ENCODE measurements at regions not wholly inside any gene's neighbourhood (a gene's known extent, or its start where the extent isn't known, plus 50 kb on each side); places are given as distances from the start of the nearest gene placed in this dataset.
"Not testable (repeated sequence)": the region's sequence is repeated elsewhere in the genome, so short reads cannot be mapped to it uniquely, and the experiment has no call there.

DNA sequence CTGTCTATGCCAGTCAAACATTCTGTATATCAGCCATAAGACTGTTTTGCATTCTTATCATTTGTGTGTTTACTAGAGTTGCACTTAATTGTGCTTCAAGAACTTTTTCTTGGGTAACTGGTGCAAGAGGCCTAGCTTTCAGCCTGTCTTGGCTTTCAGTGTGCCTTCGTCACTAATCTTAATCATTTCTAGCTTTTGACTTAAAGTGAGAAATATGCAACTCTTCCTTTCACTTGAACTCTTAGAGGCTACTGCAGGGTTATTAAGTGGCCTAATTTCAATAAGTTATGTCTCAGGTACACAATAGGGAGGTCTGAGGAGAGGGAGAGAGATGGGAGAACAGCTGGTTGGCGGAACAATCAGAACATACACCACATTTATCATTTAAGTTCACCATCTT lies 62.1 kb upstream of the FAN1 start:
- Mint-ChIP-seq H3K27ac (peak overlapping the region in 7 of 8 donors; percentile 1 to 90 (median 10)), H3K4me3 (peak overlapping the region in 1 of 7 donors; percentile 34), H3K36me3 (peaks cover 0 to 26% (median 5%) of the 10 kb centered on the region in 3 donors), H3K4me1 (peaks cover 24 to 32% (median 29%) of the 10 kb centered on the region in 3 donors)
- H3K9me3 ChIP-seq (ENCODE audit: low read length); POLR2A ChIA-PET; H3K27me3 ChIP-seq (ENCODE audit: insufficient read depth, low read length, poor library complexity, severe bottlenecking); H3K27ac ChIP-seq (ENCODE audit: low read depth, low read length); CTCF ChIA-PET; DNase-seq; H3K9me3 Mint-ChIP-seq; H3K4me3 ChIP-seq (ENCODE audit: low read length); H3K27me3 Mint-ChIP-seq; H3K36me3 ChIP-seq (ENCODE audit: insufficient read depth, low read length): not testable (repeated sequence)
- H3K4me1 ChIP-seq (ENCODE audit: insufficient read depth, low read length) = peaks cover 20% of the 10 kb centered on the region

DNA sequence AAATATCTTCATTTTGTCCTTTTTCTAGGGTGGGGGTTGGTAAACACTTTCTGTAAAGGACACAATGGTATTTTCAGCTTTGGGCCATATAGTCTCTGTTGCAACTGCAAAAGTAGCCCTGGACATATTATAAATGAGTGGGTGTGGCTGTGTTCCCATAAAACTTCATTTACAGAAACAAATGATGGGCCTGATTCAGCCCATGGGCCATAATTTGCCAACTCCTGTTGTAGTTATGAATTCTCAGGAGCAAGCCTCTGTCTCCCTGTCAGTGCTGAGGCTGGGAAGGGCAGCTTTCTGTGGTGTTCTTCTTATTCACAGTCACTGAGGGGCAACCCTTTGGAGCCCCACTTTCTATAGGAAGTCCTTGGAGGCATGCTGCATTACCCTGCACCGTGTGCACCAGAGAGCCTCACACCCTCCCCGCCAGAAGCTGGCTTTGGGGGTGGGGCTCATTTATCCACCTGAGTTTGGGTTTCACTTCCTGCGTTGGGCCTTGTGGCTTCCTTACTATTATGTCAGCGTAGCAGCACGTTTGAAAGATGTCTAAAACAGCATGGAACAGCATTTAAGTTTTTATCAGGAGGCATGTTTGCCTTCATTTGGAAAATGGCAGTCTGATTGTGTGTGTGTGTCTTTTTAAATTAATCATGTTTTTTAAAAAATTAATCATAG lies 60.8 kb upstream of the FAN1 start:
- H3K36me3 Mint-ChIP-seq = peaks cover 0 to 18% (median 8%) of the 10 kb centered on the region in 3 donors
- H3K27ac Mint-ChIP-seq = peak overlapping the region in 7 of 8 donors; percentile 10 to 85 (median 64)

DNA sequence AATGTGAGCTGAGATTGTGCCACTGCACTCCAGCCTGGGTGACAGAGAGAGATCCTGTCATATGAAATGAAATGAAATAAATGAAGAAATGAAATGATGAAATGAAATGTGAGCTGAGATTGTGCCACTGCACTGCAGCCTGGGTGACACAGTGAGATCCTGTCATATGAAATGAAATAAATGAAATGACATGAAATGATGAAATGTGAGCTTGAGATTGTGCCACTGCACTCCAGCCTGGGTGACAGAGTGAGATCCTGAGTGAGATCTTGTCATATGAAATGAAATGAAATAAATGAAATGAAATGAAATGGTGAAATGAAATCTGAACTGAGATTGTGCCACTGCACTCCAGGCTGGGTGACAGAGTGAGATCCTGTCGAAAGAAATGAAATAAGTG lies 58.2 kb upstream of the FAN1 start:
- Mint-ChIP-seq H3K4me1 (peaks cover 24 to 32% (median 29%) of the 10 kb centered on the region in 3 donors), H3K36me3 (peaks cover 3 to 10% (median 4%) of the 10 kb centered on the region in 3 donors), H3K27ac (peak overlapping the region in 2 of 8 donors; percentile 42 to 70)
- H3K4me1 ChIP-seq (ENCODE audit: insufficient read depth, low read length) = peaks cover 20% of the 10 kb centered on the region
- H3K9me3 Mint-ChIP-seq; DNase-seq; H3K4me3 Mint-ChIP-seq; CTCF ChIA-PET; H3K36me3 ChIP-seq (ENCODE audit: insufficient read depth, low read length); H3K27me3 ChIP-seq (ENCODE audit: insufficient read depth, low read length, poor library complexity, severe bottlenecking); POLR2A ChIA-PET; H3K9me3 ChIP-seq (ENCODE audit: low read length); H3K27ac ChIP-seq (ENCODE audit: low read depth, low read length); H3K4me3 ChIP-seq (ENCODE audit: low read length); H3K27me3 Mint-ChIP-seq: not testable (repeated sequence)

More for the DNA sequence above, 60.8 kb upstream of the FAN1 start:
- H3K27ac ChIP-seq (ENCODE audit: low read depth, low read length); H3K27me3 Mint-ChIP-seq; CTCF ChIA-PET; H3K4me3 ChIP-seq (ENCODE audit: low read length); H3K27me3 ChIP-seq (ENCODE audit: insufficient read depth, low read length, poor library complexity, severe bottlenecking); H3K9me3 ChIP-seq (ENCODE audit: low read length); H3K9me3 Mint-ChIP-seq; POLR2A ChIA-PET; H3K36me3 ChIP-seq (ENCODE audit: insufficient read depth, low read length): not testable (repeated sequence)
- H3K4me3 Mint-ChIP-seq = peak overlapping the region in 5 of 7 donors; percentile 37 to 73 (median 49)
- DNase-seq = peak in 3 of 5 donors; percentile 31 to 54 (median 51)
- H3K4me1 Mint-ChIP-seq = peaks cover 24 to 32% (median 29%) of the 10 kb centered on the region in 3 donors
- H3K4me1 ChIP-seq (ENCODE audit: insufficient read depth, low read length) = peaks cover 20% of the 10 kb centered on the region

All from CD8-positive, alpha-beta memory T cell (primary cell).